Smooth muscle cell (in vitro differentiated cells): ENCODE measurements at regions not wholly inside any gene's neighbourhood (a gene's known extent, or its start where the extent isn't known, plus 50 kb on each side); places are given as distances from the start of the nearest gene placed in this dataset.

Source experiments
- DNase-seq: peaks from one replicate; lab custom pipeline; 2025; ENCODE audit not compliant: unreplicated experiment; lab: John Stamatoyannopoulos, UW
- H2AFZ ChIP-seq: fragments of 200-600 bp; sonication (generic); 2 replicates; pipeline ENCODE4 v1.6.0; 2016; ENCODE audit warnings: antibody characterized with exemption, low read depth, mild to moderate bottlenecking
- H3F3A ChIP-seq: fragments of 200-600 bp; sonication (generic); 2 replicates; pipeline ENCODE4 v1.6.0; 2017; ENCODE audit warnings: antibody characterized with exemption, low read depth
- H3K27ac ChIP-seq: fragments of 200-600 bp; sonication (generic); 2 replicates; pipeline ENCODE4 v1.5.1; 2016; ENCODE audit warnings: low read depth, mild to moderate bottlenecking
- H3K27me3 ChIP-seq: fragments of 200-600 bp; sonication (generic); 2 replicates; pipeline ENCODE4 v1.6.1; 2016; ENCODE audit warnings: low read depth, mild to moderate bottlenecking
- H3K36me3 ChIP-seq: fragments of 200-600 bp; sonication (generic); 2 replicates; pipeline ENCODE4 v1.5.1; 2016; ENCODE audit warnings: low read depth
- H3K4me1 ChIP-seq: fragments of 200-600 bp; sonication (generic); 2 replicates; pipeline ENCODE4 v1.5.1; 2016; ENCODE audit warnings: low read depth
- H3K4me2 ChIP-seq: fragments of 200-600 bp; sonication (generic); 2 replicates; pipeline ENCODE4 v1.6.0; 2016; ENCODE audit warnings: mild to moderate bottlenecking
- H3K4me3 ChIP-seq: fragments of 200-600 bp; sonication (generic); 2 replicates; pipeline ENCODE4 v1.5.1; 2016; ENCODE audit warnings: mild to moderate bottlenecking
- H3K79me2 ChIP-seq: fragments of 200-600 bp; sonication (generic); 2 replicates; pipeline ENCODE4 v1.6.0; 2016; ENCODE audit warnings: low read depth, mild to moderate bottlenecking
- H3K9ac ChIP-seq: fragments of 200-600 bp; sonication (generic); 2 replicates; pipeline ENCODE4 v1.6.0; 2016; ENCODE audit warnings: low read depth
- H3K9me3 ChIP-seq: fragments of 200-600 bp; sonication (generic); replicated peaks from 2 replicates; pipeline ENCODE4 v1.5.1; 2016; ENCODE audit warnings: low read depth
- H4K20me1 ChIP-seq: fragments of 200-600 bp; sonication (generic); 2 replicates; pipeline ENCODE4 v1.6.0; 2016; ENCODE audit warnings: low read depth
- CTCF ChIP-seq: fragments of 200-600 bp; sonication (generic); IDR thresholded peaks from 2 replicates; pipeline ENCODE4 v1.5.1; 2017; ENCODE audit warnings: borderline replicate concordance, mild to moderate bottlenecking, antibody characterized with exemption; ENCODE audit not compliant: insufficient read depth, poor library complexity, severe bottlenecking
- WGBS: methylation state at CpG from one replicate; pipeline ENCODE4 v1.1.7; 2016; ENCODE audit warnings: low lambda C conversion rate; 5-methylcytosine and 5-hydroxymethylcytosine counted together

DNA sequence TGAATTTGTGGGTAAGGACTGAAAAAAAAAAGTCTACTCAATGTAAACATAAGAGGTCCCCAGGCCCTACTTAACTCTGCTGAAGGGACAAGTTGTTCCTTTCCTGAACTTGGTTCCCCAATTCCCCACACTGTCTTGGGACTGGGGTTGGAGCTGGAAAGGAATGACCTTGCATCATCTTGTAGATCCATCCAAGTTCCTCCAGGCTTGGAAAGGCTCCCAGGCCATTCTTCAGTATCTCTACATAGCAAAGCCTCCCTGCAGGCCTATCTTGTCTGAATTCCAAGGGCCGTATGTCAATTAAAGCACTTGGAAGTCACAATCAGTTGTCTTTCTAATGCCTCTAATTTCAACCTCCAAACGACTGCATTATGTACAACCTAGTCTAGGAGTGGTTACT lies 361.2 kb downstream of the TMEM135 start:
- 66% methylated on average over 2 of the region's 2 CpGs for WGBS

GRCh38 chr11:87397011-87397865 lies 359.5 kb downstream of the TMEM135 start:
- Histone ChIP-seq H3K27me3 (no peaks in the 10 kb centered on the region), H3K4me2 (no peak overlapping the region), H3K27ac (no peak overlapping the region), H3K9ac (no peak overlapping the region), H4K20me1 (no peaks in the 10 kb centered on the region), H3K36me3 (no peaks in the 10 kb centered on the region), H3K4me1 (no peaks in the 10 kb centered on the region), H2AFZ (no peak overlapping the region), H3K9me3 (no peaks in the 10 kb centered on the region), H3K4me3 (no peak overlapping the region), H3F3A (no peaks in the 10 kb centered on the region), H3K79me2 (no peaks in the 10 kb centered on the region)
- no peak for TF ChIP-seq CTCF
- no peak for DNase-seq
- 82% methylated on average over 5 of the region's 5 CpGs for WGBS

More for the DNA sequence above, 361.2 kb downstream of the TMEM135 start:
- Histone ChIP-seq H3K27me3 (no peaks in the 10 kb centered on the region), H3K9me3 (no peaks in the 10 kb centered on the region), H3K4me2 (no peak overlapping the region), H3K27ac (no peak overlapping the region), H2AFZ (no peak overlapping the region), H3K36me3 (no peaks in the 10 kb centered on the region), H3K4me1 (no peaks in the 10 kb centered on the region), H3K79me2 (no peaks in the 10 kb centered on the region), H3F3A (no peaks in the 10 kb centered on the region), H4K20me1 (no peaks in the 10 kb centered on the region), H3K9ac (no peak overlapping the region), H3K4me3 (no peak overlapping the region)
- DNase-seq = no peak
- TF ChIP-seq CTCF = no peak

GRCh38 chr11:87394924-87395323 lies 357.2 kb downstream of the TMEM135 start:
- no peak for TF ChIP-seq CTCF
- no peaks in the 10 kb centered on the region for H3K79me2 ChIP-seq
- DNase-seq = no peak
- H3K27me3 ChIP-seq = no peaks in the 10 kb centered on the region
- no peaks in the 10 kb centered on the region for H3F3A ChIP-seq
- 44% methylated on average over 1 of the region's 1 CpG for WGBS
- no peak overlapping the region for H3K4me3 ChIP-seq
- no peaks in the 10 kb centered on the region for H3K36me3 ChIP-seq
- H3K9ac ChIP-seq = no peak overlapping the region
- H2AFZ ChIP-seq = no peak overlapping the region
- H3K27ac ChIP-seq = no peak overlapping the region
- H3K4me2 ChIP-seq = no peak overlapping the region
- no peaks in the 10 kb centered on the region for H3K9me3 ChIP-seq
- H4K20me1 ChIP-seq = no peaks in the 10 kb centered on the region
- H3K4me1 ChIP-seq = no peaks in the 10 kb centered on the region

DNA sequence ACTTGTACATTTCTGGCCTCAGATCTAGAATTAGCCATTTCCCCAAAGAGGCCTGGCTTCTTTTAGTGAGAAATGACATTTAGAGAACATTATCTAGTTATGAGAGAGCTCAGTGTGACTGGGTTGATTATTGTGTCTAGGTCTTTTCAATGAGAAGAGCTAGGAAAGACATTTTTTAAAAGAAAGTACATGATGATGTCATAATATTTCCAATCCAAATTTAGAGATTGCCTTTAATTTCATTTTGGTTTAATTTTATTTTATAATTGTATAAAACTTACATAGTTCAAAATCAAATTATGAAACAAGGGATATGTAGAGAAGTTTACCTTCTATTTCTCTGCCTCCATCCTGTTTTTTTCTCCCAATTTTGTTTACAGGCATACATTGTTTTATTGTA lies 354.9 kb downstream of the TMEM135 start:
- Histone ChIP-seq H3F3A (no peaks in the 10 kb centered on the region), H3K27me3 (no peaks in the 10 kb centered on the region), H3K27ac (no peak overlapping the region), H3K4me1 (no peaks in the 10 kb centered on the region), H3K9me3 (no peaks in the 10 kb centered on the region), H4K20me1 (no peaks in the 10 kb centered on the region), H3K79me2 (no peaks in the 10 kb centered on the region), H3K4me2 (no peak overlapping the region), H3K9ac (no peak overlapping the region), H3K4me3 (no peak overlapping the region), H3K36me3 (no peaks in the 10 kb centered on the region), H2AFZ (no peak overlapping the region)
- DNase-seq = no peak
- TF ChIP-seq CTCF = no peak
